ENCODE measurements at regions not wholly inside any gene's neighbourhood (a gene's known extent, or its start where the extent isn't known, plus 50 kb on each side); places are given as distances from the start of the nearest gene placed in this dataset.
A peak's percentile ranks its signal among the peaks of the same experiment; 100 is the strongest.
"Not testable (repeated sequence)": the region's sequence is repeated elsewhere in the genome, so short reads cannot be mapped to it uniquely, and the experiment has no call there.

GRCh38 chr2:238601433-238602222 lies 174.9 kb downstream of the ASB1 start:
- Histone ChIP-seq H3K27me3 (ENCODE audit: insufficient read depth, low read length) (no peaks in the 10 kb centered on the region), H3K79me2 (ENCODE audit: control insufficient read depth, insufficient read depth, low read length, unreplicated experiment) (no peaks in the 10 kb centered on the region), H3K4me3 (ENCODE audit: low read depth, low read length) (peak overlapping the region; percentile 17; the same call in 1 of the 2 replicates), H3K27ac (ENCODE audit: low read depth, low read length) (peak overlapping the region; percentile 65), H2AFZ (ENCODE audit: low read length, unreplicated experiment) (no peak overlapping the region), H3K4me1 (ENCODE audit: control insufficient read depth, insufficient read depth, low read length, unreplicated experiment) (peaks cover 42% of the 10 kb centered on the region), H3K36me3 (ENCODE audit: insufficient read depth, low read length) (no peaks in the 10 kb centered on the region)

DNA sequence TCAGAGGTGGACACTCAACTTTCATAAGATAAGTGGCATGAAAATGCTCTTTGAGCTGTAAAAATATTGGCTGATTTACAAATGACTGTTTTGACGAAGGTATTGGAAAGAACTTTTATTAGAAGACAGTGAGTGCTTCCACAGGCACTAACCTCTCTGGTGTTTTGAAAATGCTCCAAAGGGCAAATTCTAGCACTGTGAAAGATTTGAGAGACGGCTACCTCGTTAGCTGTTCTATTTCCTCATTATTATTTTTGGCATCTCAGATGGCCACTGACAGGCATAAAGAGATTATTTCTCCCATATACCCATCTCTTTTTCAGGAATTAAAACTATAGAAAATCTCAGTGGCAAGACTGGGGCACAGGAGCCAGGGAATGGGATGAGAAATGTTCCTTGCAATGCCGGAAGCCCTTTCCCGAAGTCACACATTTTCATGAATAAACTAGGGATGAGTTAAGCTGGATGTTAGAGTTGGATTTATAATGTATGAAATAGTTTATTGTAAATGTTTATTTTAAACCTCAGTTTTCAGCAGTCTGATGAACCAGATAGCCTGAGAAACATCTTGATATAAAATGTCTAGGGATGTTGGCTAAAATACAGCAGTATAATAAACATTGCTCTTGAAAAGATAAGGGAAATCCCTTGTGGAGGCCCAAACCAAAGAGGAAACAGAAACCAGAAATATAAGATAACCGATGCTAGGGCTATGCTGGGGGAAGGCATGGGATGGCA lies 175.7 kb downstream of the ASB1 start:
- Histone ChIP-seq H3K79me2 (ENCODE audit: control insufficient read depth, insufficient read depth, low read length, unreplicated experiment) (no peaks in the 10 kb centered on the region), H3K36me3 (ENCODE audit: insufficient read depth, low read length) (no peaks in the 10 kb centered on the region), H2AFZ (ENCODE audit: low read length, unreplicated experiment) (no peak overlapping the region), H3K4me1 (ENCODE audit: control insufficient read depth, insufficient read depth, low read length, unreplicated experiment) (peaks cover 36% of the 10 kb centered on the region), H3K4me3 (ENCODE audit: low read depth, low read length) (no peak overlapping the region), H3K27ac (ENCODE audit: low read depth, low read length) (peak overlapping the region; percentile 65), H3K27me3 (ENCODE audit: insufficient read depth, low read length) (no peaks in the 10 kb centered on the region)

DNA sequence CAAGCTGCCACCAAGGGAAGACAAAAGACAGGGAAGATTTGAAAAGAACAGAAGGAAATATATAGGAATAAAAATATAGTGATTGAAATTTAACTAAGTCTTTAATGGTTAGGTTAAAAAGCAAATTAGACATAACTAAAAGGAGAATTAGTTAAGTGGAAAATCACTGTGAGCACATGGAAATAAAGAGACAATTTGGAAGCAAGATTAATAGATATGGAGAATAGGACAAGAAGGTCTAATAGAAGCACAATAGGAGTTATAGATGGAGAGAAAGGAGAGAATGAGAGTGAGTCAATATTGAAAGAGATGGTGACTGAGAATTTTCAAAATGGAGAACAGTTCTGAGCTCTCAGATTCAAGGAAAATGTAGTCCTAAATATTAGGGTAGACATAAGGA lies 176.9 kb downstream of the ASB1 start:
- Histone ChIP-seq H3K27ac (ENCODE audit: low read depth, low read length) (no peak overlapping the region), H2AFZ (ENCODE audit: low read length, unreplicated experiment) (no peak overlapping the region), H3K36me3 (ENCODE audit: insufficient read depth, low read length) (no peaks in the 10 kb centered on the region), H3K27me3 (ENCODE audit: insufficient read depth, low read length) (no peaks in the 10 kb centered on the region), H3K4me1 (ENCODE audit: control insufficient read depth, insufficient read depth, low read length, unreplicated experiment) (peaks cover 24% of the 10 kb centered on the region), H3K79me2 (ENCODE audit: control insufficient read depth, insufficient read depth, low read length, unreplicated experiment) (no peaks in the 10 kb centered on the region), H3K4me3 (ENCODE audit: low read depth, low read length) (no peak overlapping the region)

DNA sequence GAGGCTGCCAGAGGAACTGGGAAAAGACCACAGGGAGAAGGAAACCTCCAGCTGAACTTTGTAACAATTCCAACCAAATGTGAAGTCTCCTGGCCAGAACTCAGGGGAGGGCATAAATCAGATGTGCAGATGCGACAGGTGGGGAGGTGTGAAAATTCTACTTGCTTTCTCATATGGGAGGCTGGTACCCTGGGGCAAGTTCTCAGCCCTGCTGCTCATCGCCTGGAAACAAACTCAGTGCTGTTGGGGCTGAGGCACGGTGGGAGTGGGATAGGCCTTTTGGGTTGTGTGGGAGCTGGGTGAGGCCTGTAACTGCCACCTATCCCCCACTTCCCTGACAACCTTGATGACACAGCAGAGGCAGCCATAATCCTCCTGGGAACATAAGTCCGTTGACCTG lies 179.6 kb downstream of the ASB1 start:
- H3K4me1 ChIP-seq (ENCODE audit: control insufficient read depth, insufficient read depth, low read length, unreplicated experiment), result peaks cover 17% of the 10 kb centered on the region
- no peaks in the 10 kb centered on the region for H3K79me2 ChIP-seq (ENCODE audit: control insufficient read depth, insufficient read depth, low read length, unreplicated experiment)
- H3K27ac ChIP-seq (ENCODE audit: low read depth, low read length), result no peak overlapping the region
- H3K27me3 ChIP-seq (ENCODE audit: insufficient read depth, low read length), result no peaks in the 10 kb centered on the region; the same call in 1 of the 2 replicates
- no peaks in the 10 kb centered on the region for H3K36me3 ChIP-seq (ENCODE audit: insufficient read depth, low read length)
- H3K4me3 ChIP-seq (ENCODE audit: low read depth, low read length), result no peak overlapping the region
- H2AFZ ChIP-seq (ENCODE audit: low read length, unreplicated experiment), result no peak overlapping the region

DNA sequence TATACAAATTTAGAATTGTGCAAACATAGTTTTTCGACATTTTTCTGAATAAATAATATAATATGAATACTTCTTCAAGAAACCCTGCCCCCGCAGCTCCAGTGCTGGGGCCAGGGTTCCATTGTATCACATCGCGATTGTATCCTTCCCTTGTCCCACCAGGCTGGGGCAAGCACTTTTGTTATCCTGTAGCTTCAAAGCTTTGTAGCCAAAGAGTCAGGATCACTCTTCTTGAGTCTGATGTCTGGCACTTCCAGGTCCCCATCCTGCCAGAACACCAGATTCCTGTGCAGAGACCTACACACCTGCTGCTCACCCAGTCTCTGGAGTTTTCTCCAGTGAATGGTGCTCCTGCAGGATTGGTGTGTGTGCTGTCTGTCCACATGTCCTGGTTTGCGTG lies 186.9 kb downstream of the ASB1 start:
- Histone ChIP-seq H2AFZ (ENCODE audit: low read length, unreplicated experiment) (no peak overlapping the region), H3K27ac (ENCODE audit: low read depth, low read length) (no peak overlapping the region), H3K4me1 (ENCODE audit: control insufficient read depth, insufficient read depth, low read length, unreplicated experiment) (peaks cover 3% of the 10 kb centered on the region), H3K36me3 (ENCODE audit: insufficient read depth, low read length) (no peaks in the 10 kb centered on the region), H3K79me2 (ENCODE audit: control insufficient read depth, insufficient read depth, low read length, unreplicated experiment) (no peaks in the 10 kb centered on the region), H3K4me3 (ENCODE audit: low read depth, low read length) (no peak overlapping the region), H3K27me3 (ENCODE audit: insufficient read depth, low read length) (no peaks in the 10 kb centered on the region; the same call in 1 of the 2 replicates)

GRCh38 chr2:238614376-238614775 lies 187.6 kb downstream of the ASB1 start:
- H3K27me3 ChIP-seq (ENCODE audit: insufficient read depth, low read length), result no peaks in the 10 kb centered on the region; the same call in 1 of the 2 replicates
- H3K4me3 ChIP-seq (ENCODE audit: low read depth, low read length), result no peak overlapping the region
- no peak overlapping the region for H2AFZ ChIP-seq (ENCODE audit: low read length, unreplicated experiment)
- H3K27ac ChIP-seq (ENCODE audit: low read depth, low read length), result no peak overlapping the region
- H3K36me3 ChIP-seq (ENCODE audit: insufficient read depth, low read length), result no peaks in the 10 kb centered on the region
- H3K79me2 ChIP-seq (ENCODE audit: control insufficient read depth, insufficient read depth, low read length, unreplicated experiment), result no peaks in the 10 kb centered on the region
- H3K4me1 ChIP-seq (ENCODE audit: control insufficient read depth, insufficient read depth, low read length, unreplicated experiment), result peaks cover 5% of the 10 kb centered on the region

DNA sequence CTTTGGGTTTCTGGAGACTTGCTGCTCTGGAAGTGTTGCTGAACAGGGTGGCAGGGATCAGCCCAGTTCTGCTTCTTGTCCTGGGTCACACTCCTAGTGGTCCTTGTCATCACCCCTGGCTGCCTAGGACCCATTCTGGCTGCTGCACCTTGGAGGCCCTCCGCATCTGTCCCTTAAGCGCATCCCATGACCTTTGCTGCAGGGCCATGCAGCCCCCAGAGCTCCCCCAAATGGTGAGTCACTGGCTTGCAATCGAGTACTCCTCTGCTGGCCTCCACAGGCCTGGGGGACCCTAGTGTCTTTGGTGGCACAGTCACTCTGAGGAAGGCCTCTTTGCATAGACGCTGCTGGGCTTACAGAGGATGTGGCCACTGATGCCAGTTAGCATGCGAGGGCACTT lies 188.5 kb downstream of the ASB1 start:
- peaks cover 5% of the 10 kb centered on the region for H3K4me1 ChIP-seq (ENCODE audit: control insufficient read depth, insufficient read depth, low read length, unreplicated experiment)
- H3K27ac ChIP-seq (ENCODE audit: low read depth, low read length), result no peak overlapping the region
- no peaks in the 10 kb centered on the region for H3K36me3 ChIP-seq (ENCODE audit: insufficient read depth, low read length)
- H2AFZ ChIP-seq (ENCODE audit: low read length, unreplicated experiment), result no peak overlapping the region
- H3K79me2 ChIP-seq (ENCODE audit: control insufficient read depth, insufficient read depth, low read length, unreplicated experiment), result no peaks in the 10 kb centered on the region
- no peak overlapping the region for H3K4me3 ChIP-seq (ENCODE audit: low read depth, low read length)
- no peaks in the 10 kb centered on the region; the same call in 1 of the 2 replicates for H3K27me3 ChIP-seq (ENCODE audit: insufficient read depth, low read length)

DNA sequence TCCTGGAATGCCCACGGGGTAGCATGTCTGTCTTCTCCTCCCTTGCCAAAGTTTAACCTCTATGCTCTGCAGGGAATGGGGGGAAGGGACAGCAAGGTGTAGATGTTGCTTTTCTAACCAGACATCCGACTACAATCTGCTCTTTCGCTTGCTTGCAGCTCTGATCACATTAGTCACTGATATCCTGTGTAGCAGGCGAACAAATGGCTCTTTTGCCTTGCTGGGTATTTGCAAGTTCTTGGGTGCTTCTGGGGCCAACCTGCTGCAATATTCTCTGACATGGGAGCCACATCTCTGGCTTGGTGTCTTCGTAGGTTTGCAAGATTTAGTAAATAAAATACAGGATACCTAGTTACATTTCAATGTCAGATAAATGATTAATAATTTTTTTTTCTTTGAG lies 190.0 kb downstream of the ASB1 start:
- no peak overlapping the region for H2AFZ ChIP-seq (ENCODE audit: low read length, unreplicated experiment)
- no peaks in the 10 kb centered on the region for H3K79me2 ChIP-seq (ENCODE audit: control insufficient read depth, insufficient read depth, low read length, unreplicated experiment)
- H3K27ac ChIP-seq (ENCODE audit: low read depth, low read length), result no peak overlapping the region
- H3K4me1 ChIP-seq (ENCODE audit: control insufficient read depth, insufficient read depth, low read length, unreplicated experiment), result peaks cover 5% of the 10 kb centered on the region
- no peaks in the 10 kb centered on the region for H3K36me3 ChIP-seq (ENCODE audit: insufficient read depth, low read length)
- no peak overlapping the region for H3K4me3 ChIP-seq (ENCODE audit: low read depth, low read length)
- H3K27me3 ChIP-seq (ENCODE audit: insufficient read depth, low read length), result peaks cover 7% of the 10 kb centered on the region

- not testable (repeated sequence) for H3K79me2 ChIP-seq (ENCODE audit: control insufficient read depth, insufficient read depth, low read length, unreplicated experiment); H3K27me3 ChIP-seq (ENCODE audit: insufficient read depth, low read length); H3K4me1 ChIP-seq (ENCODE audit: control insufficient read depth, insufficient read depth, low read length, unreplicated experiment); H3K27ac ChIP-seq (ENCODE audit: low read depth, low read length); H3K4me3 ChIP-seq (ENCODE audit: low read depth, low read length); H3K36me3 ChIP-seq (ENCODE audit: insufficient read depth, low read length)
- H2AFZ ChIP-seq (ENCODE audit: low read length, unreplicated experiment), result peak overlapping the region; percentile 48
These were observed 192.0 kb downstream of the ASB1 start for GRCh38 chr2:238618494-238619283.

- peaks cover 14% of the 10 kb centered on the region; the same call in 1 of the 2 replicates for H3K27me3 ChIP-seq (ENCODE audit: insufficient read depth, low read length)
- H2AFZ ChIP-seq (ENCODE audit: low read length, unreplicated experiment), result no peak overlapping the region
- H3K4me3 ChIP-seq (ENCODE audit: low read depth, low read length), result no peak overlapping the region
- no peaks in the 10 kb centered on the region for H3K4me1 ChIP-seq (ENCODE audit: control insufficient read depth, insufficient read depth, low read length, unreplicated experiment)
- H3K27ac ChIP-seq (ENCODE audit: low read depth, low read length), result no peak overlapping the region
- no peaks in the 10 kb centered on the region for H3K79me2 ChIP-seq (ENCODE audit: control insufficient read depth, insufficient read depth, low read length, unreplicated experiment)
- H3K36me3 ChIP-seq (ENCODE audit: insufficient read depth, low read length), result no peaks in the 10 kb centered on the region
These were observed 201.2 kb downstream of the ASB1 start for GRCh38 chr2:238627899-238628298.

All from ACC112 (cell line).